Common myeloid progenitor, CD34-positive (primary cell): ENCODE measurements at regions not wholly inside any gene's neighbourhood (a gene's known extent, or its start where the extent isn't known, plus 50 kb on each side); places are given as distances from the start of the nearest gene placed in this dataset.

Experiments used
- CTCF ChIA-PET: fragments of 350-600 bp; sonication (Branson Sonifier 250); formaldehyde crosslinking; loops from one replicate; lab custom pipeline; 2021; ENCODE audit warnings: antibody characterized with exemption; lab: Charles Lee
- POLR2A ChIA-PET: fragments of 350-600 bp; sonication (Branson Sonifier 250); formaldehyde crosslinking; loops from one replicate; lab custom pipeline; 2021; ENCODE audit warnings: antibody characterized with exemption; lab: Charles Lee
- DNase-seq, 3 donors: peaks; one replicate each; pipeline versions ENCODE4 v3.0.0 to v3.0.0-alpha.2; 2013
- H3K27ac ChIP-seq, 2 experiments: 1 replicate in 1 of 2; 2 replicates in 1 of 2; pipeline ENCODE4 v1.7.0; 2013; ENCODE audit warnings: inconsistent platforms in 2 of 2, low read length in 2 of 2, mild to moderate bottlenecking in 2 of 2, low read depth in 1 of 2, moderate library complexity in 1 of 2; ENCODE audit not compliant: severe bottlenecking in 2 of 2, insufficient read depth in 1 of 2, poor library complexity in 1 of 2
- H3K27me3 ChIP-seq, 5 experiments: replicated peaks in 2 of 5; 1 replicate in 3 of 5; 2 replicates in 2 of 5; pipeline versions ENCODE4 v1.6.1 to v1.7.0; 2013; ENCODE audit warnings: low read length in 4 of 5, mild to moderate bottlenecking in 2 of 5, moderate library complexity in 2 of 5, inconsistent platforms in 1 of 5; ENCODE audit not compliant: insufficient read depth in 5 of 5, control insufficient read depth in 4 of 5
- H3K36me3 ChIP-seq, 4 experiments: 1 replicate in 2 of 4; 2 replicates in 2 of 4; pipeline versions ENCODE4 v1.6.1 to v1.7.0; 2013; ENCODE audit warnings: low read length in 3 of 4, control low read depth in 1 of 4, mild to moderate bottlenecking in 1 of 4; ENCODE audit not compliant: control insufficient read depth in 4 of 4, insufficient read depth in 4 of 4
- H3K4me1 ChIP-seq, 4 experiments: 1 replicate in 3 of 4; 2 replicates in 1 of 4; pipeline versions ENCODE4 v1.6.1 to v1.7.1; 2013; ENCODE audit warnings: low read length in 3 of 4, mild to moderate bottlenecking in 3 of 4, control low read depth in 1 of 4, inconsistent platforms in 1 of 4, moderate library complexity in 1 of 4; ENCODE audit not compliant: control insufficient read depth in 4 of 4, insufficient read depth in 4 of 4; ENCODE audit errors: control extremely low read depth in 1 of 4
- H3K4me3 ChIP-seq, 7 experiments: 1 replicate in 4 of 7; 2 replicates in 3 of 7; pipeline versions ENCODE4 v1.5.1 to v1.7.0; 2013; ENCODE audit warnings: mild to moderate bottlenecking in 7 of 7, low read length in 6 of 7, moderate library complexity in 6 of 7, inconsistent platforms in 2 of 7, low read depth in 2 of 7, control low read depth in 1 of 7; ENCODE audit not compliant: insufficient read depth in 4 of 7, control insufficient read depth in 1 of 7; ENCODE audit errors: extremely low read depth in 1 of 7
- H3K9me3 ChIP-seq, 5 experiments: 1 replicate in 4 of 5; 2 replicates in 1 of 5; pipeline versions ENCODE4 v1.6.1 to v1.7.1; 2013; ENCODE audit warnings: low read length in 4 of 5, mild to moderate bottlenecking in 2 of 5, inconsistent platforms in 1 of 5, low read depth in 1 of 5, moderate library complexity in 1 of 5; ENCODE audit not compliant: control insufficient read depth in 4 of 5, insufficient read depth in 2 of 5; ENCODE audit errors: control extremely low read depth in 1 of 5
- WGBS: methylation state at CpG from one replicate; pipeline ENCODE4 v1.1.5; 2013; ENCODE audit not compliant: insufficient coverage; 5-methylcytosine and 5-hydroxymethylcytosine counted together

DNA sequence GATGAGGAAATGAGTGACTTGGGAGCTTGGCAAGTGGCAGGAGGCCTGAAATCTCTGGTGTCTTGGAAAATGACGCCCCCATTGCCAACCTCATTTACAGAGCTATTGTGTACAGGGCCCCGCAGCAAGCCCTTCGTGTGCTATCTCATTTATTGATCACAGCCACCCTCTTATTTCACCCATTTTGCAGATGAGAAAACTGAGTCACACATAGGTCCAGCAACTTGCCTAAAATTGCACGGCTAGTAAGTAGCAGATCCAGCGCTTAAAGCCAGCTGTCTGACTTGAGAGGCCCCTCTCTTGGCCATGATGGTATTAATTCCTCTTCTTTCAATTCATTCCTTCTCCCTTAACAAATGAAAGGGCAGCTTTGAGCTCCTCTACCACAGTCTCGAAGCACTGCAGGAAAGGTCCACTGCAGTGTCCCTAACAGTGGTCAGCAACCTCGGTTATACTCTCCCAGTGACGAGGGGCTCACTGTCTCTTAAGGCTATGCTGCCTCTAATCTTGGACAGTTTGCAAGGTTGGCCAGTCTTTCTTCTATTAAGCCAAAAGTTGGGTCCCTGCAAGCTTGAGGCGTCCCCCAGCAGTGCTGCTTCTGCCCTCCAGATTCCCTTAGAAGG, 162.2 kb downstream of the COPRS start:
- H3K27ac ChIP-seq: no peak overlapping the region
- WGBS: 96% methylated on average over 8 of the region's 9 CpGs
- H3K27me3 ChIP-seq: no peaks in the 10 kb centered on the region
- H3K4me3 ChIP-seq: no peak overlapping the region
- peaks cover 0 to 4% (median 0%) of the 10 kb centered on the region in 5 experiments for H3K9me3 ChIP-seq
- DNase-seq: no peak
- no peaks in the 10 kb centered on the region for H3K4me1 ChIP-seq
- POLR2A ChIA-PET: interaction anchor here (0.7 kb wide), 1 partner anchor 50 kb away, joined by 3 read pairs; no protein-coding TSS in a partner anchor
- no peaks in the 10 kb centered on the region for H3K36me3 ChIP-seq
- CTCF ChIA-PET: interaction anchor here (0.9 to 1.2 kb wide), 2 partner anchors 12 to 50 kb away, joined by 3 read pairs; no protein-coding TSS in a partner anchor

- Histone ChIP-seq H3K4me3 (no peak overlapping the region), H3K27me3 (no peaks in the 10 kb centered on the region), H3K36me3 (no peaks in the 10 kb centered on the region), H3K27ac (no peak overlapping the region), H3K9me3 (peaks cover 0 to 4% (median 0%) of the 10 kb centered on the region in 5 experiments), H3K4me1 (no peaks in the 10 kb centered on the region)
- no peak for DNase-seq
- POLR2A ChIA-PET: interaction anchor here (0.7 kb wide), 1 partner anchor 49 kb away, joined by 3 read pairs; no protein-coding TSS in a partner anchor
- 98% methylated on average over 12 of the region's 12 CpGs for WGBS
- CTCF ChIA-PET: interaction anchor here (0.9 to 1.2 kb wide), 2 partner anchors 12 to 51 kb away, joined by 3 read pairs; no protein-coding TSS in a partner anchor
Observed at GRCh38 chr17:31696184-31696602, 162.9 kb downstream of the COPRS start.

- CTCF ChIA-PET: no interaction called here
- Histone ChIP-seq H3K36me3 (no peaks in the 10 kb centered on the region), H3K9me3 (no peaks in the 10 kb centered on the region), H3K27me3 (no peaks in the 10 kb centered on the region), H3K4me1 (no peaks in the 10 kb centered on the region), H3K4me3 (no peak overlapping the region), H3K27ac (no peak overlapping the region)
- no peak for DNase-seq
- WGBS: 91% methylated on average over 7 of the region's 8 CpGs
- POLR2A ChIA-PET: no interaction called here
Observed at GRCh38 chr17:31695456-31696090, 163.5 kb downstream of the COPRS start.

GRCh38 chr17:31693433-31694220, 165.4 kb downstream of the COPRS start:
- no peak for DNase-seq
- WGBS: 100% methylated on average over 5 of the region's 5 CpGs
- CTCF ChIA-PET: interaction anchor here (1.8 kb wide), 1 partner anchor 149 kb away, joined by 4 read pairs; no protein-coding TSS in a partner anchor
- Histone ChIP-seq H3K36me3 (no peaks in the 10 kb centered on the region), H3K27me3 (no peaks in the 10 kb centered on the region), H3K4me3 (no peak overlapping the region), H3K9me3 (no peaks in the 10 kb centered on the region), H3K27ac (no peak overlapping the region), H3K4me1 (no peaks in the 10 kb centered on the region)
- POLR2A ChIA-PET: no interaction called here

DNA sequence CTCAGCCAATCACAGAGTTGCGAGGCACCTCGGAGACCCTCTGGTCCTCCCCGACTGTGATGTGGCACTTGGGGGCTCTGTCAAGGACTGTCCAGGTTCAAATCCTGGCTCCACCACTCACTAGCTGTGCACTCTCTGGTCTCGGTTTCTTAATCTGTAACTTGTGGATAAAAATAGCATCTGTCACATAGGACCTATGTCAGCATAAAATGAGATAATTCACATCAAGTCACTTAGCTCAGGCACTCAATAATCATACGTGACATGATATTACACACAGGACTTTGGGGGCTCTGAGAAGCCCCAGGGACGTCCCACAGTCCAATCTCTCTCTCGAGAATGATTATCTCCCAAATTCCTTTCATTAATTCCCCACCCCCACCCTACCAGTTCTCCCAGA, 166.4 kb downstream of the COPRS start:
- H3K4me3 ChIP-seq: no peak overlapping the region
- no peak for DNase-seq
- no peaks in the 10 kb centered on the region for H3K4me1 ChIP-seq
- 90% methylated on average over 4 of the region's 7 CpGs for WGBS
- H3K27ac ChIP-seq: no peak overlapping the region
- CTCF ChIA-PET: interaction anchor here (0.9 kb wide), 1 partner anchor 102 kb away, joined by 3 read pairs; no protein-coding TSS in a partner anchor
- POLR2A ChIA-PET: no interaction called here
- H3K36me3 ChIP-seq: no peaks in the 10 kb centered on the region
- H3K27me3 ChIP-seq: no peaks in the 10 kb centered on the region
- no peaks in the 10 kb centered on the region for H3K9me3 ChIP-seq

- CTCF ChIA-PET: no interaction called here
Observed at GRCh38 chr17:31692027-31692426, 167.0 kb downstream of the COPRS start.

More at GRCh38 chr17:31692027-31692426, 167.0 kb downstream of the COPRS start:
- Histone ChIP-seq H3K4me3 (no peak overlapping the region), H3K27ac (no peak overlapping the region), H3K9me3 (no peaks in the 10 kb centered on the region), H3K36me3 (no peaks in the 10 kb centered on the region), H3K4me1 (no peaks in the 10 kb centered on the region), H3K27me3 (no peaks in the 10 kb centered on the region)
- POLR2A ChIA-PET: no interaction called here
- no peak for DNase-seq
- WGBS: 100% methylated on average over 6 of the region's 8 CpGs
